Pons (tissue), 1 donor: ENCODE measurements at regions not wholly inside any gene's neighbourhood (a gene's known extent, or its start where the extent isn't known, plus 50 kb on each side); places are given as distances from the start of the nearest gene placed in this dataset.

Experiments used
- DNase-seq: peaks from one replicate; pipeline ENCODE4 v3.0.0-alpha.2; 2016; ENCODE audit warnings: low spot score

DNA sequence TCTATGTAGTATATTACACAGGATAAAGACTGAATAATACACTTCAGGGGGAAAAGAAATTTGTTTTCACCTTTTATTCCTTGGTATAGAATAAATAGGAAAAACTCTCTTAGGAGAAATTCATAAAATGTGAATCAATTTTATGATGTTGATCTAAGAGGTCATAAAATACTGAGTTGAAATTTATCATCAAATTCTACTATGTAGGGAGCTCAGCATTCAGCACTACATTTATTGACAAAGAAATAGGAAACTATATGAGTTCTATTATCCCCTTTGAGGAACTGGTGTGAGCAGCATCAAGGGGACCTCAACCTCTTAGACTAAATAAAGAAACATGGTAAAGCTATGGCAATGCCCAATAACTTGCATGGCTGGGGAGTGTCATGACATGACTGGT, 348.2 kb upstream of the SMIM31 start:
- no peak for DNase-seq

DNA sequence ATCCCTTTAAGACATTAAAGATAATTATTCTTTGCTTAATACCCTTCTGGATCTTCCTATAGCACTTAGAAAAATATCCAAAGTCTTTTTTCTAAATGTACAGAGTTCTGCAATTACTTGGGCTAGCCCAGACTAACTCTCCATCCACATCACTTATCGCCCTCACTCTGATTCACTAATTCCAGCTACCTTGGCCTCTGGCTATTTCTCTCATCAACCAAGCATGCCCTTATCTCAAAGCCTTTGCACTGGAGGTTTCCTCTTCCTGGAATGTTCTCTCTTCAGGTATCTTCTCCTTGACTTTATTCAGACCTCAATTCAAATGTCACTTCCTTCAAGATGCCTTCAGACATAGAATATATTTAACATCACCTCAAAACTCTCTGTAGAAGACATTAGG, 345.1 kb upstream of the SMIM31 start:
- no peak for DNase-seq

DNA sequence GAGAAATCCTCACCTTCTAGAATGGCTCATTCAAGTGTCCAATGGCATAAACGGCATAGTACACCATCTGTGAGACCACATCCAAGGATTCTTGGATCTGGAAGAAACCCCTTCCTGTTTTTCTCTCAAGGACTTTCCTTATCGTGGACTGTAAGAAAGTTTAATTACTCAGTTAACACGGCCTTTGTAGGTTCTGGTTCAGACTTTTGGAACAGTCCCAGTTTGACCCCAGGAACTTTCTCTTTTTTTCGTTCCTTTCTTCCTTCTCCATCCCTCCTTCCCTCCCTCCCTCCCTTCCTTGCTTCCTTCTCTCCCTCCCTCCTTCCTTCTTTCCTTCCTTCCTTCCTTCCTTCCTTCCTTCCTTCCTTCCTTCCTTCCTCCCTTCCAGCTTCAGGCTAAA, 343.5 kb upstream of the SMIM31 start:
- DNase-seq = no peak

DNA sequence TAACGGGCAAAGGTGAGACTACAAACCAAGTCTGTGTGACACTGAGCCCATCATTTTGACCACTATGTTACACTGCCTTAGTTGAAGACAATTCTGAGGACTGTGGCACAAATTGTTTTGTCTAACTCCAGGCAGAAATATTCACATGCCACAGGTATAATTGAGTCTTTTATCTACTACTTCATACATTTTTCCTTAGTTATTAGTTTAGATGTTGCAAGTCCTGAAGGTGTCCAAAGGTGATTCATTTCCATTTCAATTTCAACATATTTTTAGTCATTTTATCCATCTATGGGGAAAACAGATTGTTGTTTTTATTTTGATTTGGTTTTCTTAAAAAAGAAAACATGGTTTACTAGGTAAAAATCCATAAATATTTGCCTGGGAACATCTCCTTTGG, 341.7 kb upstream of the SMIM31 start:
- no peak for DNase-seq

DNA sequence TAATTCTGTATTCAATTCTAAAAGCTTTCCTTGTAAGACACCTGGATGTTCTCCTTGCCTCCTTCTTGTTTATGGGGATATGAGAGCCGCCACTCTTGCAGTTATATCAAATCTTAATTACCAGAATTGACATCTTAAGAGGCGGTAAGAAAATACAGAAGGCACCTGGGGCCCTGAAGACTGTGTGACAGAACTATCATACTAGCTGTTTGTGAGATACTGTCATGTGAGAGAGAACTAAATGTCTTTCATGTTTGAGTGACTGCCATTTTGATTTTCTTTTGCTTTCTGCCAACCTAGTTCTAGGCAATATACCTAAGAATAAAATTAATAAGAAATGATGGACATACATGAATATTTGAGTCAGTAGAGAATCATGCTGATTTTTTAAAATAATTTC, 340.2 kb upstream of the SMIM31 start:
- DNase-seq = no peak

DNA sequence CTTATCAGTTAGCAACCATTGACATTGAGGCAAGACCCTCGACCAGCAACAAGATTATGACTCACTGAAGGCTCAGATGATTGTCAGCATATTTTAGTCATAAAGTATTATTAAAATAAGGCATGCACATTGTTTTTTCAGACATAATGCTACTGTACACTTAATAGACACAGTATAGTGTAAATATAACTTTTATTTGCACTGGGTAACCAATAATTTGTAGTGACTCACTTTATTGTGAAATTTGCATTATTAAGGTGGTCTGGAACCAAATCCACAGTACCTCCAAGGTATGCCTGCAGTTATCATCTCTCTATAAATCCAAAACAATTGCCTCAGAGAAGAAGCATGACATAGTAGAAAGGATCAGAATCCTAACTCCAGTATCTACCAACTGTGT, 330.1 kb upstream of the SMIM31 start:
- no peak for DNase-seq

DNA sequence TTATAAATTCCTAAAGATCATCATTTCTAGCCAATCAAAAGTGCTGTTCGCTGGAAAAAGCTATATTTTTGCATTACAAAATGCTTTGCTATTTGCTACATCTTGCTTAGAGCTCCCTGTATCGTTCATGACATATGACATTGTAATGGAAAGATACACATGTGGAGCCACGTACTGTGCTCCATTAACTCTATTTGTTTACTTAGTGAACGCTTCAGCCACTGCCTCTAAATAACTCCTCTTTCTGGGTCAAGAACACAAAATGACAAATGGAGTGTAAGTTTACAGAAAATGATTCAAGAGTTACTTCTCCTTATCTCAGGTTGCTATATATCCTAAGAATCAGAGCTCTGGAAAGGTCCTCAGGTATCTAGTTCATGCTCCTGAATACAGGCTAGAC, 329.1 kb upstream of the SMIM31 start:
- DNase-seq = no peak

DNA sequence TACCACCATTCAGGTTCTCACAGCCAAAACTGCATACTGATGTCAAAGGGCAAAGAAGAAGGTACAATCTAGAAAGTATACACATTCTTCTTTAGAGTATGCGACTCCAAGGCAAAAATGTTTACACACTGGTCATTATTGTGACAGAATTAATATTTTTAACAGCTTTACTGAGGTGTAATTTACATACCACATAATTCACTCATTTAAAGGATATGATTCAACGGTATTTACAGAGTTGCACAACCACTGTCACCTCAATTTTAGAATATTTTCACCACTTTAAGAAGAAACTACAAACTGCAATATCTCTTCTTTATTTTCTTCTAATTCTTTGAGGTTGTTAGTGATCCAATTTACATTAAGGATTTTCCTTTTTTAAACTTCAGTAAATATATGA, 325.4 kb upstream of the SMIM31 start:
- no peak for DNase-seq

DNA sequence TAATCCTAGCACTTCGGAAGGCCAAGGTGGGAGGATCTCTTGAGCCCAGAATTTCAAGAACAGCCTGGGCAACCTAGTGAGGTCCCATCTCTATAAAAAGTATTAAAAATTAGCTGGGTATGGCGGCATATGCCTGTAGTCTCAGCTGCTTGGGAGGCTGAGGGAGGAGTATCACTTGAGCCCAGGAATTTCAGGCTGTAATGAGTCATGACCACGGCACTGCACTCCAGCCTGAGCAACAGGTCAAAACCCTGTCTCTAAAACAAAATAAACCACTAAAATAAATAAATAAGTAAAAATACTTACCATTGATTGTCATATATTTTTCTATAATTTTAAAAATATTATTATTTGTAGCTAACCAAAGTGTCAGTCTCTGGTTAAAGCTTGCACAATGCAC, 315.6 kb upstream of the SMIM31 start:
- no peak for DNase-seq

DNA sequence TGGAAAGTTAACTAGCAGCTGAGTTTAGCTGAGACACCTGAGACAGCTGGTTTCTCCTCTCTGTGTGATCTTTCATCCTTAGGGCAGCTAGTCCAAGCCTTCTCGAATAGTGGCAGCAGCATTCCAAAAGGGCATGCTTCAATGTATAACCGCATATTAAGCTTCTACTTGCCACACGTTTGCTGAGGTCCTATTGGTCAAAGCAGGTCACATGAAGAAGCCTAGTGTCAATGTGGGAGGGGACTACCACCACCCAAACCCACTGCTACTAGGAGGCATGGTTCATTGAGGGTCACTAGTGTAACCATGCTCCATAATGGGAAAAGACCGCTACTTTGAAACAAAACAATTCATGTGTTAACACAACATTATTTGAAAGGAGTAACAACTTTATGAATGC, 314.9 kb upstream of the SMIM31 start:
- no peak for DNase-seq

DNA sequence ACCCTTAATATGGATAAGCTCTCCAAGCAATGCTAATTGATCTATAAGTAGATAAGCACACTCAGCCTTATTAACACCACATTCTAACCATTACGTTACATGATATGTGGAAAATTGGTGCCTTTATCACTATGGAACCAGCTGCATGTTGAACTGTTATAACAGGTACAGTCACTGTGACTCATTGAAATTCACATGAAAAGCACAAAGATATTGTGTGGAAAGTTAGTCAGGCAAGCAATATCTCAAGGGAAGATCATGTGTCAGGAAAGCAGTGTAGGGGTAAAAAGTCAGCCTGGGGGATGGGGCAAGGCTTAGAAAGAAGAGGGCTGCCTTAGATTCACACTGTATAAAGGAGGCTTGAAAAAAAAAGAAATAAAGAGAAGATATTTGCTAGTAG, 313.7 kb upstream of the SMIM31 start:
- no peak for DNase-seq

DNA sequence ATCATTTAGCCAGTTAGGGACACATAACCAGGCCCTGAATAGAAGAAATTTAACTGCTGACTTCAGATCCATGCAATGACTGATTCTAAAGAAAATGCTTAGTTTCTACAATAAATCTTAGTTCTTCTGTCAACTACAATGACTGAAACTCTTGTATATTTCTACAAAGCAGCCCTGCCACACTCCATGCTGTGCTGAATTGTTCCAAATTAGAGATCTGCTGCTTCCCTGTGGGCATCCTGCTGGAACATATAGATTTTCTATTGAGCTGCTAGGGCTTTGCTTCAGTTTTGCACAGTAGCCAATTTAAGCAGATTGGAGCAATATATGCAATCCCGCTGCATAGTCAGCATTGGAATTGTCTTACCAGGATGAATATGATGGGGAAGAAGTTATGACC, 312.8 kb upstream of the SMIM31 start:
- DNase-seq = no peak

DNA sequence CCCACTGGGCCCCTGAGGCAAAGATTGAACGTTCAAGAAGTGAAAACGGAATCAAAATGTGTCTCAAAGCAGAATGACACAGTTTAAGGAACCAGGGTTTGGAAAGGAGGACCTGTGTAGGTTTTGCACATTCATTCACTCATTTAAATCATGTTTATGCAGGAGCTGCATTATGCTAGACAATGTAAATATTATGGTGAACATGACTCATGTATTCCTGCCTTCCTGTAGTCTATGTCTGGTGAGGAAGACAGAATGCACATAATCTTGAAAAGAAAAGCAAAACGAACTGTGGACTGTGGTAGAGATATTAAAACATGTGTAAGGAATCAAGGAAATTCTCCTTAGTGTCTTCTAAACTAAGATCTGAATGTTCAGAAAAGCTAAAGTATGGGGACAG, 311.8 kb upstream of the SMIM31 start:
- no peak for DNase-seq

DNA sequence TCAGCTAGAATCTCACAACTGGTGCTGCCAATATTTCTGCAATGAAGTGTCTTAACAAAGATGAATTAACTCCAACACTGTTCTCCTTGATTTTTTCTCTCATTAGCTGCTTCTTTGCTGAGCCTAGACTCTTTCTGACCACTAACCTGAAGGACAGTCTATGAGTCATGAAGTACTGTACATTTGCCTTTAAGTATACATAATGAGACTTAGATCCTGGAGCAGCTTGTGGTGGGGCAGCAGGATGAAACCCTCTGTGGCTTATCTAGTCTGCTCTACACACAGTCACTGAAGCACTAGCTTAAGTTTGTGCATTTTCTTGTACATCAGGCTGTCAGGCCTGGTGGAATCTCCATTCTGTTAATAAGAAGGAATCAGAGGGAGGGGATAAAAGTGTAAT, 307.4 kb upstream of the SMIM31 start:
- no peak for DNase-seq

DNA sequence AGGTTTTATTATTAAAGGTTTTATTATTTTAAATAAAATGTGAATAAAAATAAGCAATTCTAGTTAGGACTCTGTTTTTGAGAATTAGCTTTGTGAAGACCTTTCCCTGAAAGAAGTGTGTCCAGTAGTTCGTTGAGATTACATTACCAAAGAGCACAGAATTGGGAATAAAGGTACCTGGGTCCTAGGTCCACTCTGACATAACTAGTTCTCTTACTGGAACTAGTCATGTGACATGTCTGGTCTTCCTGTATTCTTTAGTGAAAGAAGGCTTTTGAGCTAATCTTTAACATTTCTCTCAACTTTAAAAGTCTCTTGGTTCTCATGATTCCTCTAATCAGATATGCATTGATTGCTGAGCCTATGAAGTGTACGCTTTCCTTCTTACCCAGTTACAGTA, 292.0 kb upstream of the SMIM31 start:
- no peak for DNase-seq

DNA sequence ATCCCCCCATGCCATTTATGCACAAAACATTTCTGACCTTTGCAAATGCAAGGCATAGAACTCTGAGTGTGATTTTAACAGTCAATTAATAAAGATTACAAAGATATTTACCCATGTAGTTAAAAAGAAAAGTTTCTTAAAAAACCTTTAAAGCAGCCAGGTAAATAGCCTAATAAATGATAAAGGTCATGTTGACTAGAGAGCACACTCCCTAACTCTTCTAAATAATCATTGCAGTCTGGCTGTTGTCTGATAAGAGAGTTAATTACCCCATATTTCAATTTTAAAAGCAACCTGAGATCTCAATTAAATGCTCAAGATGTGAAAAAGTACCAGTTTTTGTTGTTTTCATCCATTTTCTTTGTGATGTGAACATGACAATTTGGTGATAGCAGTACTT, 291.5 kb upstream of the SMIM31 start:
- no peak for DNase-seq

DNA sequence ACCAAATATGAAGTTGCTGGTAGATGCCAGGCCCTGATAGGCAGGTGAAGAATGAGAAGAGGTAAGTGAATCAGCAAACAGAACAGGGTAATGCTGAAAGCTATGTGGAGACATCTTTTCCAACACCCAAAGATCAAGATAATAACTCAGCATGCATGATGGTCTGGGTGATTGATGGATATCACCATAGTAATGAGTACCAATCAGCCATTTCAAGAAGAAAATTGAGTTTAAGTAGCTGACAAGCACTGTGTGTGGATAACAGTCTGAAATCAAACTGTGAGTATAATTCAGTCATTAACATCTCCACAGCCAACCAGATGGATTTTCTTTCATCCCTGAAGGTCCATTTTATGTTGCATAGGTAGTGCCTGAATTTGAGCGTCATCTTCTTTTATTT, 289.6 kb upstream of the SMIM31 start:
- DNase-seq = no peak

DNA sequence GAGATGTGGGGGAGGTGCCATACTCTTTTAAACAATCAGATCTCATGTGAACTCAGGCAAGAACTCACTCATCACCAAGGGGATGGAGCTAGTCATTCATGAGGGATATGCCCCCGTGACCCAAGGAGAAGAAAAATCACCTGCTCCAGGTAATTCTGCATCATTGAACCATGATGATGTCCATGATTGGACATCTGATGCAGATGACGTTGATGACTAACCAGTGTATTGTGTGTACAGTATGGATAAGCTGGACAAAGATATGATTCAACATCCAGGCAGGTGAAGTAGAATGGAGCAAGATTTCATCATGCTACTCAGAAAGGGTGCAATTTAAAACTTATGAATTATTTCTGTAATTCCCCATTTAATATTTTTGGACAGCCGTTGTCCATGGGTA, 286.4 kb upstream of the SMIM31 start:
- DNase-seq = no peak

DNA sequence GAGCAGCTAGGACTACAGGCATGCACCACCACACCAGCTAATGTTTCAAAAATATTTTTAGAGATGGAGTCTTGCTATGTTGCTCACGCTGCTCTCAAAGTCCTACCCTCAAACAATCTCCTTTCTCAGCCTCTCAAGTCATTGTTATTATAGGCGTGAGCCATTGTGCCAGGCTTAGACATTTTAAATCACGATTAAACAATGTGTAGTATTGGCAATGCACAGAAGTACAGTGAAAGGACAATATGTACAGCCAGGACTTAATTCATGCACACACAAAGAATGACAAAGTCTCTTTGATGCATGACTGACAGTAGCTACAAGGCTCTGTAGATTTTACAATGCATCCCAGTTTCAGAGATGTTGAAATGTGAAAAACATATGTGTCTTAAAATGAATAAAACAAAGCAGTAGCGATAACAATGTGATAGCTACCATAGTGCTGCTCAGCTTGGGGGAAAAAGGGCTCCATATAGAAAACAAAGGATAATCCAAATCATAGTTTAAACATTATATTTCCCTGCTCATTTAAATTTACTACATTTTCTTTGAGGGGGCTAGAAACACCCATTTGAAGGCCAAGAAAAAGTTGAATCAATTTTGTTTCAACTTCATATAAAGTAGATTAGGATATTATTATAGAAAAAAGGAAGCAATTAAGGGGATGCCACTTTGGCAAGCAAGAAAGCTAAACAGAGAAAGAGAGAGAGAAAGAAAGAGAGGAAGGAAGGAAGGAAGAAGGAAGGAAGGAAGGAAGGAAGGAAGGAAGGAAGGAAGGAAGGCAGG, 272.4 kb upstream of the SMIM31 start:
- DNase-seq = peak; percentile 29

DNA sequence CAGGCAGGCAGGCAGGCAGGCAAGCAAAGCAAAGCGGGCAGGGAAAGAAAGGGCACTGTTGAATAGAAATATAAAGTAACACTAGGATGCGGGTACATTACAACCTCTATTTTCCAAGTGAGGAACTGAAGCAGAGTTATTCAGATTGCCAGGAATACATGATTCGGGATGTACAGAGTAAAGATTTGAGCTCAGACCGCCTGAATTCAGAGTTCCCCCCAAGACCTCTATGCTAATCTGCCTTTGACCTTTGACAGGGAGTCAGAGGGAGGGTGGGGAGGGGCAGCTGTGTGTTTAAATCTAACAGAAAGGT, 271.9 kb upstream of the SMIM31 start:
- DNase-seq = no peak

DNA sequence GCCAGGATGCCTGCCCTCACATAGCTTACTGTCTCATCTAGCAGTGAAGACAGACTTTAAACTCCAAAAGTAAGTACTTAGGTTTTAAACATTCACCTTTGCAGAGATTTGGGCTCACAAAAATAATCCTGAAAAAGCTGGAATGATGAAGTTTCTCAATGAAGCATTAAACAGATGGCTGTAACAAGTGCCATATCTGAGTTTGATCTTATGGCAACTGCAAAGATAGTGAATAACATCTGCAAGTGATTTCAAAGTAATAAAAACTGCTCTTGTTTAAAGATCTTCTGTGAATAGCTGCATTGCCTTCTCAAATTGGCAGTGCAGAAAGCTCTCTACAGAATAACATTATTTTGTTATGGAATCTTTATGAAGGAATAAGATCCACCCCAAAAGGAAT, 271.2 kb upstream of the SMIM31 start:
- DNase-seq = no peak

DNA sequence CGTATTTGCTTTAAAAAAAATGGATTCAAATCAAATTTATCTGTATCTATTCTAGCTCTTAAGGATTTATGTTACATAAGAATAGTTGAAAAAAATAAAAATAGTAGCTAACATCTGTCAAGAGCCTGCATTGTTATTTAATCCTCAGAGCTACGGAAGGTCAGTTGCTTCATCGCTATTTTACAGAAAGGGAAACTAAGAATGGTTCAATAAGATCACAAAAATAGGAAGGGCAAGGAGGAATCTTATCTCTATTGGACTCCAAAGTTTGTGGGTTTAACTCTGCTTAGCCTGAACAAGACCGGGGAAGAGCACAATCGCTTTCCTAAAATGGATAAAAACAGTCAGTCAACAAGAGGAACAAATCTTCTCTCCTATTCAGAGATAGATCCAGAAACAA, 270.2 kb upstream of the SMIM31 start:
- DNase-seq = no peak

DNA sequence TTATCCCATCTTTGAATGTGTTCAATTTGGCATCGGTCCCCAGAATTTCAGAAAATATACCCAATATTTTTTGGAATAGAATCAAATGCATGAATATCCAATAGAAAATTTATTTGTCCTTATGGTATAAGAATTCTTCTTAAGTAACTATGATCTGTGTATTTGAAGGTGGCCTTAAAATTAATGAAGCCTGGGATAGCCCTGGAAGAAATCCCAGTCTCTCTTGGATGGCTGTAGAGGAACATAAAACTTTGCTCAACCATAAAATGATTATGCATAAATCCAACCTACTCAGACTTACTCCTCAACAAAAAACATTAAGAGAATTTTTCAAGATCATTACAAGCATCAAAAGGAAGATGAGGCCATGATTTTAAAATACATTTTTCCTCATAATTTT, 269.4 kb upstream of the SMIM31 start:
- DNase-seq = peak; percentile 3

DNA sequence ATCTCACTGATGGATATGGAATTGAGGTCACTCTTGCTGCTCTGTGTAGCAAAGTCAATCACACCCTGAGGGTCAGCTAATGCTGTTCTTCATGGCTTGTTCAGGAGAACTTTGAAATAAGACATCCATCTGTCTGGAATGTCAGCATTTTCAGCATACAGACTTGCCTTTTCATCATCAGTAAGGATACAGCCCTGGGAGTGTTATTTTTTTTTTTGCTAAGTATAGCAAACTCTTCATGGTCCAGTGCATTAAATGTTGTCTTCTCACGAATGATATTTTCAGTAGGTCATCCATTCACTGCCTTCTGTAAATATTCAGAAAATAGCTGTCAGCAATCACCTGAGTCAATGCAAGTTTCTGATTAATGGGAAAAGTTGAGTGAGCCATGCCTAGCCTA, 268.8 kb upstream of the SMIM31 start:
- no peak for DNase-seq

DNA sequence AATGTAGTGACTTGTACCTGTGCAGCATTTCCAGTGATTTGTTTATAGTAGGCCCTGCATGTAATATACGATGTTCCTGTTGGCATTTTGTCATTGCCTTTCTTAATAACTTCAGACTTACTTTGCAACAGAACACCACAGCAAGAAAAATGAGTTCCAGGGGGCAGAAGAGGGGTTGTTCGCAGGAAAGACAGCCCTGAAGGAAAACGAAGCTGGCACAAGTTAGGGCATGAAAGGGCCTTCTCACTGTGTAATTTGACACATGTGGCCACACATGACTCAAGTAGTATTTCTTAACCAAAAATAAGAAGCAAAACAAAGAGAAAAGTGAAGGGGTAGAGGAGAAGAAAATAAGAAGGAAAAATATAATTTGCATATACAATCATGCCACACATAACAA, 265.8 kb upstream of the SMIM31 start:
- DNase-seq = no peak
